ENCODE measurements at regions not wholly inside any gene's neighbourhood (a gene's known extent, or its start where the extent isn't known, plus 50 kb on each side); places are given as distances from the start of the nearest gene placed in this dataset.

GRCh38 chr4:189660722-189661360 is 279.8 kb upstream of the FRG1 start:
- TF ChIP-seq, protein P1, sequence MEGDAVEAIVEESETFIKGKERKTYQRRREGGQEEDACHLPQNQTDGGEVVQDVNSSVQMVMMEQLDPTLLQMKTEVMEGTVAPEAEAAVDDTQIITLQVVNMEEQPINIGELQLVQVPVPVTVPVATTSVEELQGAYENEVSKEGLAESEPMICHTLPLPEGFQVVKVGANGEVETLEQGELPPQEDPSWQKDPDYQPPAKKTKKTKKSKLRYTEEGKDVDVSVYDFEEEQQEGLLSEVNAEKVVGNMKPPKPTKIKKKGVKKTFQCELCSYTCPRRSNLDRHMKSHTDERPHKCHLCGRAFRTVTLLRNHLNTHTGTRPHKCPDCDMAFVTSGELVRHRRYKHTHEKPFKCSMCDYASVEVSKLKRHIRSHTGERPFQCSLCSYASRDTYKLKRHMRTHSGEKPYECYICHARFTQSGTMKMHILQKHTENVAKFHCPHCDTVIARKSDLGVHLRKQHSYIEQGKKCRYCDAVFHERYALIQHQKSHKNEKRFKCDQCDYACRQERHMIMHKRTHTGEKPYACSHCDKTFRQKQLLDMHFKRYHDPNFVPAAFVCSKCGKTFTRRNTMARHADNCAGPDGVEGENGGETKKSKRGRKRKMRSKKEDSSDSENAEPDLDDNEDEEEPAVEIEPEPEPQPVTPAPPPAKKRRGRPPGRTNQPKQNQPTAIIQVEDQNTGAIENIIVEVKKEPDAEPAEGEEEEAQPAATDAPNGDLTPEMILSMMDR (conservative IDR thresholded peaks at IDR 0.05 in 1 of 2, IDR thresholded peaks at IDR 0.05 in 1 of 2; ENCODE audit: low read depth in 1 of 2, low read length in 2 of 2), result no peak
- no peak for TF ChIP-seq EZH2 (IDR thresholded peaks at IDR 0.05; ENCODE audit: low read length, missing control alignments)

All from fibroblast of lung (primary cell).